ENCODE measurements at regions not wholly inside any gene's neighbourhood (a gene's known extent, or its start where the extent isn't known, plus 50 kb on each side); places are given as distances from the start of the nearest gene placed in this dataset.

GRCh38 chr5:130994496-130995253 is 170.4 kb downstream of the HINT1 start:
- no peak for ATAC-seq
- WGBS (ENCODE audit: insufficient coverage, insufficient replicate concordance, low lambda C conversion rate, missing lambda C conversion rate), result 63% methylated on average over 40 of the region's 40 CpGs
- Histone ChIP-seq H3K4me3 (no peak overlapping the region), H3K27ac (ENCODE audit: control insufficient read depth, insufficient read depth) (no peak overlapping the region), H3K27me3 (replicated peaks in 1 of 2; ENCODE audit: control insufficient read depth in 2 of 2, insufficient read depth in 2 of 2, low read length in 1 of 2) (no peaks in the 10 kb centered on the region), H3K79me2 (ENCODE audit: control insufficient read depth, insufficient read depth, low read length) (no peaks in the 10 kb centered on the region), H3K36me3 (ENCODE audit: control insufficient read depth in 2 of 2, insufficient read depth in 2 of 2, low read length in 1 of 2) (no peaks in the 10 kb centered on the region), H4K20me1 (ENCODE audit: control insufficient read depth, insufficient read depth) (no peaks in the 10 kb centered on the region; the same call in 1 of the 2 replicates), H3K4me2 (ENCODE audit: control insufficient read depth, insufficient read depth) (no peak overlapping the region), H3K4me1 (ENCODE audit: control insufficient read depth, insufficient read depth, low read length) (no peaks in the 10 kb centered on the region), H2AFZ (ENCODE audit: control insufficient read depth, low read depth, low read length) (no peak overlapping the region), H3K9ac (ENCODE audit: control insufficient read depth, insufficient read depth, low read length) (no peak overlapping the region), H3K9me3 (replicated peaks; ENCODE audit: control insufficient read depth, insufficient read depth, low read length) (no peaks in the 10 kb centered on the region)
- no peak for FAIRE-seq
- in situ Hi-C loops (cut with MboI) (no loop called here), intact Hi-C loops (cut with micrococcal nuclease; ENCODE audit: unreplicated experiment) (no loop called here)
- ChIA-PET CTCF (no interaction called here), RAD21 (ENCODE audit: unreplicated experiment) (no interaction called here), SMC1A (ENCODE audit: uncharacterized antibody, unreplicated experiment) (no interaction called here), POLR2A (no interaction called here)
- no TSS peak for BruUV-seq (replicated peaks)
- no peak for TF ChIP-seq ASH2L (IDR thresholded peaks at IDR 0.05; ENCODE audit: borderline replicate concordance, low read depth)
- no peak for TF ChIP-seq RAD51 (IDR thresholded peaks at IDR 0.05)
- no peak for TF ChIP-seq SRF (IDR thresholded peaks at IDR 0.05; ENCODE audit: low read depth in 2 of 2, low read length in 2 of 2)
- TF ChIP-seq NFYA (IDR thresholded peaks at IDR 0.05; ENCODE audit: borderline replicate concordance, low read depth, low read length), result no peak
- TF ChIP-seq NFYB (IDR thresholded peaks at IDR 0.05; ENCODE audit: insufficient read depth, low read depth, low read length), result no peak
- TF ChIP-seq SMARCA5 (IDR thresholded peaks at IDR 0.05), result no peak
- TF ChIP-seq TAF1 (IDR thresholded peaks at IDR 0.05; ENCODE audit: borderline replicate concordance, low read depth, low read length), result no peak
- no peak for TF ChIP-seq NR2C1 (IDR thresholded peaks at IDR 0.05)
- TF ChIP-seq SPI1 (IDR thresholded peaks at IDR 0.05; ENCODE audit: borderline replicate concordance, insufficient read depth, low read depth, low read length), result no peak
- DNase-seq (ENCODE audit: low read depth, low spot score), result no peak
